Endothelial cell of umbilical vein (primary cell): ENCODE measurements at regions not wholly inside any gene's neighbourhood (a gene's known extent, or its start where the extent isn't known, plus 50 kb on each side); places are given as distances from the start of the nearest gene placed in this dataset.

ENCODE experiments used
- BruUV-seq: library from RNA; stranded (reverse); fragments of 400-500 nt; replicated peaks from 2 replicates; lab custom pipeline; 2021; lab: Mats Ljungman, UMichigan
- CTCF ChIA-PET: fragments of 300-600, 350-600 bp; sonication (Branson Sonifier 250); formaldehyde crosslinking; loops from one replicate; lab custom pipeline; 2021; ENCODE audit warnings: antibody characterized with exemption, inconsistent platforms; lab: Charles Lee
- POLR2A ChIA-PET: fragments of 300-600, 350-600 bp; sonication (Branson Sonifier 250); formaldehyde crosslinking; loops from one replicate; lab custom pipeline; 2021; ENCODE audit warnings: antibody characterized with exemption, inconsistent platforms; lab: Charles Lee
- DNase-seq: peaks from one replicate; pipeline ENCODE4 v3.0.0-alpha.2; 2011; ENCODE audit warnings: low read depth, low spot score
- FAIRE-seq: peaks from 2 replicates; lab custom pipeline; 2011; peaks lifted over from hg19 to GRCh38; lab: Jason Lieb, UNC
- H2AFZ ChIP-seq: 2 replicates; pipeline ENCODE4 v1.6.0; 2012; ENCODE audit warnings: low read depth, low read length, control low read depth, inconsistent platforms
- H3K27ac ChIP-seq: 2 replicates; pipeline ENCODE4 v1.5.1; 2011; ENCODE audit warnings: low read depth, mild to moderate bottlenecking, control low read depth, low read length, moderate library complexity; ENCODE audit not compliant: insufficient read depth
- H3K27me3 ChIP-seq, 2 experiments: 2 replicates each; pipeline versions ENCODE4 v1.6.0 to v1.6.1; 2011; ENCODE audit warnings: low read length in 2 of 2, mixed read lengths in 1 of 2; ENCODE audit not compliant: control insufficient read depth in 2 of 2, insufficient read depth in 2 of 2
- H3K36me3 ChIP-seq, 2 experiments: 2 replicates in 1 of 2; 3 replicates in 1 of 2; pipeline ENCODE4 v1.5.1; 2011; ENCODE audit warnings: low read length in 2 of 2, mild to moderate bottlenecking in 1 of 2, moderate library complexity in 1 of 2; ENCODE audit not compliant: control insufficient read depth in 2 of 2, insufficient read depth in 2 of 2; ENCODE audit errors: extremely low read depth in 1 of 2
- H3K4me1 ChIP-seq: 3 replicates; pipeline ENCODE4 v1.5.1; 2011; ENCODE audit warnings: mild to moderate bottlenecking, low read length; ENCODE audit not compliant: control insufficient read depth, insufficient read depth; ENCODE audit errors: extremely low read depth
- H3K4me2 ChIP-seq: 2 replicates; pipeline ENCODE4 v1.6.1; 2011; ENCODE audit warnings: low read length, control low read depth, mixed read lengths; ENCODE audit not compliant: insufficient read depth
- H3K4me3 ChIP-seq, 3 experiments: fragments of 200-600 bp in 1 of 3; sonication (generic), shearing (Covaris generic) in 1 of 3; replicated peaks in 1 of 3; 2 replicates each; pipeline ENCODE4 v1.5.1; 2011 to 2016; ENCODE audit warnings: control low read depth in 3 of 3, low read length in 3 of 3, mild to moderate bottlenecking in 2 of 3, inconsistent platforms in 1 of 3, low read depth in 1 of 3, moderate library complexity in 1 of 3; ENCODE audit not compliant: insufficient read depth in 1 of 3
- H3K79me2 ChIP-seq: 2 replicates; pipeline ENCODE4 v1.6.0; 2012; ENCODE audit warnings: low read length, inconsistent platforms; ENCODE audit not compliant: control insufficient read depth, insufficient read depth
- H3K9ac ChIP-seq: replicated peaks from 2 replicates; pipeline ENCODE3; 2011; ENCODE audit warnings: low read length, control low read depth; ENCODE audit not compliant: insufficient read depth; ENCODE audit errors: extremely low read depth
- H3K9me1 ChIP-seq: replicated peaks from 3 replicates; pipeline ENCODE4 v1.6.0; 2011; ENCODE audit warnings: mild to moderate bottlenecking, low read length; ENCODE audit not compliant: control insufficient read depth, insufficient read depth; ENCODE audit errors: extremely low read depth
- H3K9me3 ChIP-seq: replicated peaks from 2 replicates; pipeline ENCODE4 v1.5.1; 2012; ENCODE audit warnings: low read length, inconsistent platforms; ENCODE audit not compliant: control insufficient read depth, insufficient read depth
- H4K20me1 ChIP-seq: replicated peaks from 2 replicates; pipeline ENCODE3; 2011; ENCODE audit warnings: mild to moderate bottlenecking, low read length; ENCODE audit not compliant: control insufficient read depth, insufficient read depth; ENCODE audit errors: extremely low read depth
- EZH2 ChIP-seq: IDR thresholded peaks from 2 replicates; pipeline ENCODE4 v1.6.1; 2012; ENCODE audit warnings: borderline replicate concordance, low read depth, mild to moderate bottlenecking, moderate library complexity, low read length, inconsistent platforms; ENCODE audit not compliant: severe bottlenecking
- FOS ChIP-seq: IDR thresholded peaks from 2 replicates; pipeline ENCODE4 v1.6.1; 2011; ENCODE audit warnings: mild to moderate bottlenecking, low read length, moderate library complexity, borderline replicate concordance; ENCODE audit not compliant: insufficient read depth
- GATA2 ChIP-seq: IDR thresholded peaks from 2 replicates; pipeline ENCODE4 v1.7.0; 2011; ENCODE audit warnings: low read depth, mild to moderate bottlenecking, moderate library complexity, mixed read lengths, low read length; ENCODE audit not compliant: insufficient read length, insufficient read depth
- JUN ChIP-seq: IDR thresholded peaks from 2 replicates; pipeline ENCODE4 v1.6.1; 2011; ENCODE audit warnings: borderline replicate concordance, low read depth; ENCODE audit not compliant: insufficient read length, insufficient read depth
- MAX ChIP-seq: IDR thresholded peaks from 2 replicates; pipeline ENCODE4 v1.6.1; 2011; ENCODE audit not compliant: insufficient read depth, insufficient read length
- MYC ChIP-seq: IDR thresholded peaks from one replicate; pipeline ENCODE4 v1.6.1; 2011; ENCODE audit warnings: mild to moderate bottlenecking, low read depth, low read length
- POLR2A ChIP-seq: IDR thresholded peaks from 2 replicates; pipeline ENCODE4 v1.6.1; 2012; ENCODE audit warnings: low read depth, mild to moderate bottlenecking, control low read depth, low read length
- POLR2AphosphoS5 ChIP-seq: IDR thresholded peaks from 2 replicates; pipeline ENCODE4 v1.6.1; 2012; ENCODE audit warnings: low read depth, mild to moderate bottlenecking, control low read depth, low read length, moderate library complexity; ENCODE audit not compliant: insufficient read depth
- dilution Hi-C: fragments of 300-500 bp; cut with MboI; formaldehyde crosslinking; loops from one replicate; pipeline ENCODE4 v1.15.0; 2019; ENCODE audit warnings: low sequenced_read_pairs; ENCODE audit not compliant: extremely low pct_ligation_motif_present
- intact Hi-C: fragments of 100-400 bp; cut with micrococcal nuclease; formaldehyde crosslinking; loops from one replicate; pipeline ENCODE4 v1.10.0; 2022
- TF ChIP-seq, protein P1 (sequence below), 2 donors: IDR thresholded peaks; 1 replicate in 1 of 2; 2 replicates in 1 of 2; pipeline ENCODE4 v1.5.1; 2011; ENCODE audit warnings: low read length in 2 of 2, mild to moderate bottlenecking in 2 of 2, moderate library complexity in 2 of 2, control low read depth in 1 of 2, inconsistent platforms in 1 of 2, low read depth in 1 of 2; ENCODE audit not compliant: insufficient read depth in 1 of 2; ENCODE audit errors: extremely low read depth in 1 of 2

- H3K4me2 ChIP-seq, result no peak overlapping the region
- H2AFZ ChIP-seq, result no peak overlapping the region
- no peaks in the 10 kb centered on the region for H3K4me1 ChIP-seq
- BruUV-seq, result no TSS peak
- H3K79me2 ChIP-seq, result no peaks in the 10 kb centered on the region
- no peaks in the 10 kb centered on the region for H3K9me1 ChIP-seq
- no peak overlapping the region for H3K27ac ChIP-seq
- no peak for FAIRE-seq
- no peak for TF ChIP-seq POLR2AphosphoS5
- TF ChIP-seq, protein P1, sequence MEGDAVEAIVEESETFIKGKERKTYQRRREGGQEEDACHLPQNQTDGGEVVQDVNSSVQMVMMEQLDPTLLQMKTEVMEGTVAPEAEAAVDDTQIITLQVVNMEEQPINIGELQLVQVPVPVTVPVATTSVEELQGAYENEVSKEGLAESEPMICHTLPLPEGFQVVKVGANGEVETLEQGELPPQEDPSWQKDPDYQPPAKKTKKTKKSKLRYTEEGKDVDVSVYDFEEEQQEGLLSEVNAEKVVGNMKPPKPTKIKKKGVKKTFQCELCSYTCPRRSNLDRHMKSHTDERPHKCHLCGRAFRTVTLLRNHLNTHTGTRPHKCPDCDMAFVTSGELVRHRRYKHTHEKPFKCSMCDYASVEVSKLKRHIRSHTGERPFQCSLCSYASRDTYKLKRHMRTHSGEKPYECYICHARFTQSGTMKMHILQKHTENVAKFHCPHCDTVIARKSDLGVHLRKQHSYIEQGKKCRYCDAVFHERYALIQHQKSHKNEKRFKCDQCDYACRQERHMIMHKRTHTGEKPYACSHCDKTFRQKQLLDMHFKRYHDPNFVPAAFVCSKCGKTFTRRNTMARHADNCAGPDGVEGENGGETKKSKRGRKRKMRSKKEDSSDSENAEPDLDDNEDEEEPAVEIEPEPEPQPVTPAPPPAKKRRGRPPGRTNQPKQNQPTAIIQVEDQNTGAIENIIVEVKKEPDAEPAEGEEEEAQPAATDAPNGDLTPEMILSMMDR (IDR thresholded peaks at IDR 0.05; ENCODE audit: extremely low read depth in 1 of 2, insufficient read depth in 1 of 2, low read depth in 1 of 2, low read length in 2 of 2), result no peak
- no peak for TF ChIP-seq FOS
- TF ChIP-seq JUN, result no peak
- TF ChIP-seq EZH2, result no peak
- no peak for TF ChIP-seq MYC
- TF ChIP-seq POLR2A, result no peak
- TF ChIP-seq GATA2, result no peak
- TF ChIP-seq MAX, result no peak
- no peaks in the 10 kb centered on the region for H4K20me1 ChIP-seq
- CTCF ChIA-PET, result no interaction called here
- dilution Hi-C loops (no loop called here), intact Hi-C loops (no loop called here)
- POLR2A ChIA-PET, result no interaction called here
- no peaks in the 10 kb centered on the region for H3K36me3 ChIP-seq
- no peak overlapping the region for H3K4me3 ChIP-seq
- no peak for DNase-seq
- no peaks in the 10 kb centered on the region for H3K27me3 ChIP-seq
- H3K9me3 ChIP-seq, result no peaks in the 10 kb centered on the region
- no peak overlapping the region for H3K9ac ChIP-seq
These were observed 258.9 kb upstream of the CFAP20DC start for GRCh38 chr3:59308684-59309083.
